ENCODE measurements at regions not wholly inside any gene's neighbourhood (a gene's known extent, or its start where the extent isn't known, plus 50 kb on each side); places are given as distances from the start of the nearest gene placed in this dataset.

DNA sequence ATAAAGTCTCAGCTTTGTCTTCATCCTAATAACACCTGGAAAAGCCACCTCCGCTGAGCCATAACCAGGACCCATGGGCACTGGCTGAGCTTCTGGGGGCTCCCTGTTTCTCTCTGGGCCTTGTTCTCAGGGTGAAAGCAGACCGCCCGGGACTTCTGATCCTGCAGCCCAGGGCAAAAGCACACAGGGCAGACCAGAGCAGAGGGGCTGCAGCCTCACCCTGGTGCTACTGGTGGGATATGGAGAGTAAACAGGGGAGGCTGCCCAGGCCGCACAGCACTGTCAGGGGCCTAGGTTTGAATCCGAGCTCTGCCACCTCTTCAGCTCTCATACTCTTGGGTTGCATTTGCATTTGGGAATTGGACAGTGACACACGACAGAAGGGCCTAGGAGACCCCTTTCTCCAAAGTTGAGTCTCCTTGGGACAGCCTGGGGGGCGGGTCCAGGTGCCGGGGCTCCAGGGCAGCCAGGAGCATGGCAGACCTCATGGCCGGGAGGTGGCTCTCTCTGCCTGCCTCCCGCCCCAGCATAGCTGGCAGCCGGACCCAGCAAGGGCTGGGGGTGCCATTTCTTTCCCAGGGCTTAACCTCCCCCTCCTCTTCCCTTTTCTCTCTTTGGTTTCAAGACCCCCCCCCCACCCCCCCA, 164.9 kb downstream of the INHBB start:
- Histone ChIP-seq H3K27ac (ENCODE audit: low read depth, low read length) (no peak overlapping the region), H3K36me3 (ENCODE audit: control insufficient read depth in 1 of 2, insufficient read depth in 2 of 2, low read length in 2 of 2) (no peaks in the 10 kb centered on the region), H3K27me3 (ENCODE audit: insufficient read depth, low read length) (no peaks in the 10 kb centered on the region), H3K9me3 (ENCODE audit: insufficient read depth, low read depth, low read length) (no peaks in the 10 kb centered on the region), H3K79me1 (ENCODE audit: low read length) (no peaks in the 10 kb centered on the region), H3K4ac (ENCODE audit: low read depth, low read length) (no peak overlapping the region), H3K4me1 (ENCODE audit: control insufficient read depth in 1 of 2, insufficient read depth in 2 of 2, low read length in 2 of 2) (no peaks in the 10 kb centered on the region), H4K12ac (ENCODE audit: low read depth, low read length) (no peak overlapping the region), H4K8ac (ENCODE audit: low read depth, low read length) (no peak overlapping the region), H3K9ac (ENCODE audit: low read length) (no peak overlapping the region), H3K23ac (ENCODE audit: low read length) (no peak overlapping the region), H2BK5ac (ENCODE audit: low read depth, low read length, poor library complexity) (no peak overlapping the region), H2BK12ac (ENCODE audit: low read length) (no peak overlapping the region), H2AK5ac (ENCODE audit: low read length) (no peak overlapping the region), H3K4me2 (ENCODE audit: low read length) (no peak overlapping the region), H3K4me3 (ENCODE audit: low read depth, low read length) (no peak overlapping the region), H4K91ac (ENCODE audit: low read depth, low read length) (no peak overlapping the region), H2BK120ac (ENCODE audit: insufficient read depth, low read length, poor library complexity) (no peak overlapping the region), H2AFZ (ENCODE audit: insufficient read depth, low read length, poor library complexity) (no peak overlapping the region), H3K79me2 (ENCODE audit: control insufficient read depth, insufficient read depth, low read length, poor library complexity) (no peaks in the 10 kb centered on the region), H3K18ac (ENCODE audit: low read length) (no peak overlapping the region), H3K14ac (ENCODE audit: low read length) (no peak overlapping the region)
- DNase-seq = no peak
- WGBS (ENCODE audit: extremely low coverage, insufficient coverage, insufficient read length) = no CpG with 5 or more reads among the region's 11 CpGs

DNA sequence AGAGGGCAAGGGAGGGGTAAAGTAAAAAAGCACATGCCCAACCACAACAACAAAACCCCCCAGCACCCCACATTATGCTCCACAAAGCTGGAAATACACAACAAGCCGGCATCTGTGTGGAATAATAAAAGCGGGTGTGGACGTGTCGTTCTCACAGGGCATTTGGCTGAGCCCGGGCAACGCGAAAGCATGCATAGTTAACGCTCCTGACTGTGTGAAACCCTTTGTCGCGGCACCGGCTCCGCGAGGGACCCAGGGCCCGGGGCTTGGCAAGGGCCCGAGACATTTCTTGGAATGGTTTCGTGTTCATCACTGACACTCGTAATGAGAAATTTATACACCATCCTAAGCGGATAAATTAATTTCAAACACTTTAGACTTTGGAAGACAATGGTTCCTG, 165.6 kb downstream of the INHBB start:
- no peaks in the 10 kb centered on the region for H3K79me1 ChIP-seq (ENCODE audit: low read length)
- no peak overlapping the region for H4K8ac ChIP-seq (ENCODE audit: low read depth, low read length)
- H4K91ac ChIP-seq (ENCODE audit: low read depth, low read length) = no peak overlapping the region
- H3K27ac ChIP-seq (ENCODE audit: low read depth, low read length) = no peak overlapping the region
- H2BK120ac ChIP-seq (ENCODE audit: insufficient read depth, low read length, poor library complexity) = no peak overlapping the region
- no peak overlapping the region for H2AFZ ChIP-seq (ENCODE audit: insufficient read depth, low read length, poor library complexity)
- no peak overlapping the region for H2BK12ac ChIP-seq (ENCODE audit: low read length)
- no peak overlapping the region for H3K9ac ChIP-seq (ENCODE audit: low read length)
- H3K23ac ChIP-seq (ENCODE audit: low read length) = no peak overlapping the region
- H3K27me3 ChIP-seq (ENCODE audit: insufficient read depth, low read length) = no peaks in the 10 kb centered on the region
- H3K4ac ChIP-seq (ENCODE audit: low read depth, low read length) = no peak overlapping the region
- no peaks in the 10 kb centered on the region for H3K4me1 ChIP-seq (ENCODE audit: control insufficient read depth in 1 of 2, insufficient read depth in 2 of 2, low read length in 2 of 2)
- no peak overlapping the region for H3K18ac ChIP-seq (ENCODE audit: low read length)
- no peaks in the 10 kb centered on the region for H3K79me2 ChIP-seq (ENCODE audit: control insufficient read depth, insufficient read depth, low read length, poor library complexity)
- H3K36me3 ChIP-seq (ENCODE audit: control insufficient read depth in 1 of 2, insufficient read depth in 2 of 2, low read length in 2 of 2) = no peaks in the 10 kb centered on the region
- no peak overlapping the region for H3K4me2 ChIP-seq (ENCODE audit: low read length)
- no peak overlapping the region for H3K4me3 ChIP-seq (ENCODE audit: low read depth, low read length)
- no peaks in the 10 kb centered on the region for H3K9me3 ChIP-seq (ENCODE audit: insufficient read depth, low read depth, low read length)
- no peak overlapping the region for H2BK5ac ChIP-seq (ENCODE audit: low read depth, low read length, poor library complexity)
- H4K12ac ChIP-seq (ENCODE audit: low read depth, low read length) = no peak overlapping the region
- WGBS (ENCODE audit: extremely low coverage, insufficient coverage, insufficient read length) = no CpG with 5 or more reads among the region's 18 CpGs
- H3K14ac ChIP-seq (ENCODE audit: low read length) = no peak overlapping the region
- no peak overlapping the region for H2AK5ac ChIP-seq (ENCODE audit: low read length)
- no peak for DNase-seq

- no peaks in the 10 kb centered on the region for H3K9me3 ChIP-seq (ENCODE audit: insufficient read depth, low read depth, low read length)
- no peak overlapping the region for H2BK120ac ChIP-seq (ENCODE audit: insufficient read depth, low read length, poor library complexity)
- H3K27me3 ChIP-seq (ENCODE audit: insufficient read depth, low read length) = no peaks in the 10 kb centered on the region
- no peak overlapping the region for H3K4ac ChIP-seq (ENCODE audit: low read depth, low read length)
- H4K12ac ChIP-seq (ENCODE audit: low read depth, low read length) = no peak overlapping the region
- H3K4me3 ChIP-seq (ENCODE audit: low read depth, low read length) = no peak overlapping the region
- H2BK12ac ChIP-seq (ENCODE audit: low read length) = no peak overlapping the region
- H3K9ac ChIP-seq (ENCODE audit: low read length) = no peak overlapping the region
- WGBS (ENCODE audit: extremely low coverage, insufficient coverage, insufficient read length) = no CpG with 5 or more reads among the region's 19 CpGs
- no peak overlapping the region for H2AK5ac ChIP-seq (ENCODE audit: low read length)
- H4K8ac ChIP-seq (ENCODE audit: low read depth, low read length) = no peak overlapping the region
- no peak overlapping the region for H3K23ac ChIP-seq (ENCODE audit: low read length)
- H3K27ac ChIP-seq (ENCODE audit: low read depth, low read length) = no peak overlapping the region
- H3K36me3 ChIP-seq (ENCODE audit: control insufficient read depth in 1 of 2, insufficient read depth in 2 of 2, low read length in 2 of 2) = no peaks in the 10 kb centered on the region
- no peaks in the 10 kb centered on the region for H3K79me1 ChIP-seq (ENCODE audit: low read length)
- no peak overlapping the region for H3K14ac ChIP-seq (ENCODE audit: low read length)
- H2BK5ac ChIP-seq (ENCODE audit: low read depth, low read length, poor library complexity) = no peak overlapping the region
- no peaks in the 10 kb centered on the region for H3K4me1 ChIP-seq (ENCODE audit: control insufficient read depth in 1 of 2, insufficient read depth in 2 of 2, low read length in 2 of 2)
- H2AFZ ChIP-seq (ENCODE audit: insufficient read depth, low read length, poor library complexity) = no peak overlapping the region
- H3K18ac ChIP-seq (ENCODE audit: low read length) = no peak overlapping the region
- no peak for DNase-seq
- no peak overlapping the region for H3K4me2 ChIP-seq (ENCODE audit: low read length)
- no peaks in the 10 kb centered on the region for H3K79me2 ChIP-seq (ENCODE audit: control insufficient read depth, insufficient read depth, low read length, poor library complexity)
- no peak overlapping the region for H4K91ac ChIP-seq (ENCODE audit: low read depth, low read length)
Observed at GRCh38 chr2:120511947-120512710, 166.2 kb downstream of the INHBB start.

DNA sequence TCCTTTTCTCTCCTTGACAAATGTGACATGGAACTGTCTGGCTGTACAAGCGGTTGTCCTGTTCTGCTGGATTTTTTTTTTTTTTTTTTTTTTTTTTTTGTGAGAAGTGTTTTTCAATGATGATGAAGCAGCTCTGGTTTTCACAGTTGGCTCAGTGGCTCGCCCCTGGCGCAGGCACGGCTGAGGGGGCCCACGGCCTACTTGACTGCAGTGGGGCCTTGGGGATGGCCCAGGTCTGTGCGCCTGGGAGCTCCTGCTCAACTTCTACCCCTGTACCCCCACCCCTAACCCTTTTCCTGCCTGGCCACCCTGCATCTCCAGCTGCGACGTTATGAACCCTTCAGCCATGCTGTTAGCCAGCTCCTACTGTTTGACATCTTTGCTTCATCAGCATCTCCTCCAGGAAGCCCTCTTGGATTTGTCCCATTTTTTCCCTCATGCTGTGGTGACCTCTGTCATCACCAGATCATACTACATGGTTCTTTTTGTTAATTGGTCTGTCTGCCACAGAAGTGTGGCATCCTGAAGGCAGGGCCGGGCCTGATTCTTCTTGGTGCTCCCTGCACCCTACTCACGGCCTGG, 167.9 kb downstream of the INHBB start:
- no peak overlapping the region for H2BK12ac ChIP-seq (ENCODE audit: low read length)
- no peak overlapping the region for H4K8ac ChIP-seq (ENCODE audit: low read depth, low read length)
- no peak overlapping the region for H3K4ac ChIP-seq (ENCODE audit: low read depth, low read length)
- no peak overlapping the region for H2BK5ac ChIP-seq (ENCODE audit: low read depth, low read length, poor library complexity)
- H3K4me1 ChIP-seq (ENCODE audit: control insufficient read depth in 1 of 2, insufficient read depth in 2 of 2, low read length in 2 of 2) = no peaks in the 10 kb centered on the region
- no peak overlapping the region for H2AFZ ChIP-seq (ENCODE audit: insufficient read depth, low read length, poor library complexity)
- H3K23ac ChIP-seq (ENCODE audit: low read length) = no peak overlapping the region
- H3K18ac ChIP-seq (ENCODE audit: low read length) = no peak overlapping the region
- DNase-seq = no peak
- H2BK120ac ChIP-seq (ENCODE audit: insufficient read depth, low read length, poor library complexity) = no peak overlapping the region
- no peak overlapping the region for H4K91ac ChIP-seq (ENCODE audit: low read depth, low read length)
- no peak overlapping the region for H3K14ac ChIP-seq (ENCODE audit: low read length)
- H3K4me3 ChIP-seq (ENCODE audit: low read depth, low read length) = no peak overlapping the region
- H3K79me2 ChIP-seq (ENCODE audit: control insufficient read depth, insufficient read depth, low read length, poor library complexity) = no peaks in the 10 kb centered on the region
- H2AK5ac ChIP-seq (ENCODE audit: low read length) = no peak overlapping the region
- no peak overlapping the region for H3K27ac ChIP-seq (ENCODE audit: low read depth, low read length)
- no peaks in the 10 kb centered on the region for H3K36me3 ChIP-seq (ENCODE audit: control insufficient read depth in 1 of 2, insufficient read depth in 2 of 2, low read length in 2 of 2)
- no peak overlapping the region for H4K12ac ChIP-seq (ENCODE audit: low read depth, low read length)
- no CpG with 5 or more reads among the region's 10 CpGs for WGBS (ENCODE audit: extremely low coverage, insufficient coverage, insufficient read length)
- no peaks in the 10 kb centered on the region for H3K27me3 ChIP-seq (ENCODE audit: insufficient read depth, low read length)
- no peaks in the 10 kb centered on the region for H3K79me1 ChIP-seq (ENCODE audit: low read length)
- no peaks in the 10 kb centered on the region for H3K9me3 ChIP-seq (ENCODE audit: insufficient read depth, low read depth, low read length)
- H3K9ac ChIP-seq (ENCODE audit: low read length) = no peak overlapping the region
- no peak overlapping the region for H3K4me2 ChIP-seq (ENCODE audit: low read length)

All from trophoblast cell (in vitro differentiated cells and primary cell).